ENCODE measurements at regions not wholly inside any gene's neighbourhood (a gene's known extent, or its start where the extent isn't known, plus 50 kb on each side); places are given as distances from the start of the nearest gene placed in this dataset.

DNA sequence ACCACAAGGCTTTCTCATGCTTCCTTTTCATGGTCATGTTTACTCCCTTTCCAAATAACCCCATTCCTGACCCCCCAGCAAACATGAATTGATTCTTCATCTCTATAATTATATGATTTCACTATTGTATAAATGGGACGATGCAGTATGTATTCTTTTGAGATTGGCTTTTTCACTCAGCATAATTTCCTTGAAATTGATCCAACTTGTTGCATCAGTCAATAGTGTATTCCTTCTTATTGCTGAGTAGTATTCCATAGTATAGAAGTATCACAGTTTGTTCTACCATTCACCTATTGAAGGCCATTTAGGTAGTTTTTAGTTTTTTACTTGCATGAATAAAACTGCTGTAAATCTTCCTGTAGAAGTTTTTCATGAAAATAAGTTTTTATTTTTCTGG lies 264.7 kb downstream of the BAMBI start:
- DNase-seq: no peak
- H3K27ac ChIP-seq: no peak overlapping the region
- no peaks in the 10 kb centered on the region for H3K9me3 ChIP-seq (ENCODE audit: severe bottlenecking)
- TF ChIP-seq, protein P1, sequence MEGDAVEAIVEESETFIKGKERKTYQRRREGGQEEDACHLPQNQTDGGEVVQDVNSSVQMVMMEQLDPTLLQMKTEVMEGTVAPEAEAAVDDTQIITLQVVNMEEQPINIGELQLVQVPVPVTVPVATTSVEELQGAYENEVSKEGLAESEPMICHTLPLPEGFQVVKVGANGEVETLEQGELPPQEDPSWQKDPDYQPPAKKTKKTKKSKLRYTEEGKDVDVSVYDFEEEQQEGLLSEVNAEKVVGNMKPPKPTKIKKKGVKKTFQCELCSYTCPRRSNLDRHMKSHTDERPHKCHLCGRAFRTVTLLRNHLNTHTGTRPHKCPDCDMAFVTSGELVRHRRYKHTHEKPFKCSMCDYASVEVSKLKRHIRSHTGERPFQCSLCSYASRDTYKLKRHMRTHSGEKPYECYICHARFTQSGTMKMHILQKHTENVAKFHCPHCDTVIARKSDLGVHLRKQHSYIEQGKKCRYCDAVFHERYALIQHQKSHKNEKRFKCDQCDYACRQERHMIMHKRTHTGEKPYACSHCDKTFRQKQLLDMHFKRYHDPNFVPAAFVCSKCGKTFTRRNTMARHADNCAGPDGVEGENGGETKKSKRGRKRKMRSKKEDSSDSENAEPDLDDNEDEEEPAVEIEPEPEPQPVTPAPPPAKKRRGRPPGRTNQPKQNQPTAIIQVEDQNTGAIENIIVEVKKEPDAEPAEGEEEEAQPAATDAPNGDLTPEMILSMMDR (IDR thresholded peaks at IDR 0.05; ENCODE audit: low read depth, low read length): no peak
- H3K27me3 ChIP-seq (ENCODE audit: insufficient read depth, low read depth, severe bottlenecking): no peaks in the 10 kb centered on the region
- no peak overlapping the region for H3K4me3 ChIP-seq (ENCODE audit: low read depth, low read length)
- H3K36me3 ChIP-seq: no peaks in the 10 kb centered on the region

- TF ChIP-seq, protein P1 (IDR thresholded peaks at IDR 0.05; ENCODE audit: low read depth, low read length): no peak
- DNase-seq: no peak
- H3K27me3 ChIP-seq (ENCODE audit: insufficient read depth, low read depth, severe bottlenecking): no peaks in the 10 kb centered on the region
- H3K27ac ChIP-seq: no peak overlapping the region
- H3K4me3 ChIP-seq (ENCODE audit: low read depth, low read length): no peak overlapping the region
- no peaks in the 10 kb centered on the region for H3K36me3 ChIP-seq
- H3K9me3 ChIP-seq (ENCODE audit: severe bottlenecking): no peaks in the 10 kb centered on the region
Observed at GRCh38 chr10:28945959-28946358, 268.6 kb downstream of the BAMBI start.

- H3K27me3 ChIP-seq (ENCODE audit: insufficient read depth, low read depth, severe bottlenecking): no peaks in the 10 kb centered on the region
- H3K4me3 ChIP-seq (ENCODE audit: low read depth, low read length): no peak overlapping the region
- no peaks in the 10 kb centered on the region for H3K36me3 ChIP-seq
- DNase-seq: no peak
- no peaks in the 10 kb centered on the region for H3K9me3 ChIP-seq (ENCODE audit: severe bottlenecking)
- no peak overlapping the region for H3K27ac ChIP-seq
- TF ChIP-seq, protein P1 (IDR thresholded peaks at IDR 0.05; ENCODE audit: low read depth, low read length): no peak
Observed at GRCh38 chr10:28946479-28946878, 269.2 kb downstream of the BAMBI start.

GRCh38 chr10:28947171-28947570 lies 269.9 kb downstream of the BAMBI start:
- H3K27me3 ChIP-seq (ENCODE audit: insufficient read depth, low read depth, severe bottlenecking): no peaks in the 10 kb centered on the region
- no peaks in the 10 kb centered on the region for H3K36me3 ChIP-seq
- no peaks in the 10 kb centered on the region for H3K9me3 ChIP-seq (ENCODE audit: severe bottlenecking)
- no peak overlapping the region for H3K27ac ChIP-seq
- H3K4me3 ChIP-seq (ENCODE audit: low read depth, low read length): no peak overlapping the region
- TF ChIP-seq, protein P1 (IDR thresholded peaks at IDR 0.05; ENCODE audit: low read depth, low read length): no peak
- no peak for DNase-seq

GRCh38 chr10:28948046-28948445 lies 270.7 kb downstream of the BAMBI start:
- H3K9me3 ChIP-seq (ENCODE audit: severe bottlenecking): no peaks in the 10 kb centered on the region
- no peak for DNase-seq
- H3K27ac ChIP-seq: no peak overlapping the region
- H3K36me3 ChIP-seq: no peaks in the 10 kb centered on the region
- TF ChIP-seq, protein P1 (IDR thresholded peaks at IDR 0.05; ENCODE audit: low read depth, low read length): no peak
- no peak overlapping the region for H3K4me3 ChIP-seq (ENCODE audit: low read depth, low read length)
- H3K27me3 ChIP-seq (ENCODE audit: insufficient read depth, low read depth, severe bottlenecking): no peaks in the 10 kb centered on the region

Measured in WERI-Rb-1 (cell line).